Vagina (tissue), 2 donors: ENCODE measurements at regions not wholly inside any gene's neighbourhood (a gene's known extent, or its start where the extent isn't known, plus 50 kb on each side); places are given as distances from the start of the nearest gene placed in this dataset.

Experiments
- POLR2A ChIP-seq, 2 donors: fragments of 450-650 bp; IDR thresholded peaks; one replicate each; pipeline ENCODE4 v1.6.1; 2017; ENCODE audit warnings: antibody characterized with exemption in 2 of 2, mild to moderate bottlenecking in 2 of 2, moderate library complexity in 2 of 2
- POLR2AphosphoS5 ChIP-seq, 2 donors: sonication (generic); formaldehyde crosslinking; IDR thresholded peaks; one replicate each; pipeline ENCODE4 v1.9.0; 2017; ENCODE audit warnings: antibody characterized with exemption in 2 of 2, mild to moderate bottlenecking in 2 of 2, low read depth in 1 of 2; ENCODE audit not compliant: insufficient read depth in 1 of 2
- TF ChIP-seq, protein P1 (sequence below), 3 experiments: fragments of 450-650 bp in 2 of 3; fragments of 200-600 bp in 1 of 3; sonication (generic) in 1 of 3; IDR thresholded peaks; one replicate each; pipeline ENCODE4 v1.5.1; 2017 to 2019; ENCODE audit warnings: antibody characterized with exemption in 3 of 3, mild to moderate bottlenecking in 2 of 3, moderate library complexity in 2 of 3

DNA sequence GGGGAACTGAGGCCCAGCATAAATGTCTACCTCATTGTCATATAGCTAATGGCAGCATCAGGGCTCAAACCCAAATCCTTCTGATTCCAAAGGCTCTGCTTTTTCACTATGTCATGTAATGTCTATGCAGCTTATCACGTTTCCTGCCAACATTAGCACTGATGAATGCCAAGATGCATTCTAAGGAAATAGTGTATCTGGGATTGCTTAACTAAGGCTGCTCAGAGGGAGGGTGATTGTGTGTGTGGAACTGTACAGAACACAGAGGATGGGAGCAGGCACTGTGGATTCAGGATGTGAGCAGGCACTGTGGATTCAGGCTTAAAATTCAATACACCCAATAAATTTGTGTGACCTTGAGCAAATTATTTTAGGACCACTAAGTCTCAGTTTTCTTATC, 456.4 kb upstream of the DEPDC1 start:
- TF ChIP-seq, protein P1, sequence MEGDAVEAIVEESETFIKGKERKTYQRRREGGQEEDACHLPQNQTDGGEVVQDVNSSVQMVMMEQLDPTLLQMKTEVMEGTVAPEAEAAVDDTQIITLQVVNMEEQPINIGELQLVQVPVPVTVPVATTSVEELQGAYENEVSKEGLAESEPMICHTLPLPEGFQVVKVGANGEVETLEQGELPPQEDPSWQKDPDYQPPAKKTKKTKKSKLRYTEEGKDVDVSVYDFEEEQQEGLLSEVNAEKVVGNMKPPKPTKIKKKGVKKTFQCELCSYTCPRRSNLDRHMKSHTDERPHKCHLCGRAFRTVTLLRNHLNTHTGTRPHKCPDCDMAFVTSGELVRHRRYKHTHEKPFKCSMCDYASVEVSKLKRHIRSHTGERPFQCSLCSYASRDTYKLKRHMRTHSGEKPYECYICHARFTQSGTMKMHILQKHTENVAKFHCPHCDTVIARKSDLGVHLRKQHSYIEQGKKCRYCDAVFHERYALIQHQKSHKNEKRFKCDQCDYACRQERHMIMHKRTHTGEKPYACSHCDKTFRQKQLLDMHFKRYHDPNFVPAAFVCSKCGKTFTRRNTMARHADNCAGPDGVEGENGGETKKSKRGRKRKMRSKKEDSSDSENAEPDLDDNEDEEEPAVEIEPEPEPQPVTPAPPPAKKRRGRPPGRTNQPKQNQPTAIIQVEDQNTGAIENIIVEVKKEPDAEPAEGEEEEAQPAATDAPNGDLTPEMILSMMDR (IDR thresholded peaks at IDR 0.05): no peak
- TF ChIP-seq POLR2AphosphoS5 (IDR thresholded peaks at IDR 0.05; ENCODE audit: insufficient read depth in 1 of 2, low read depth in 1 of 2) (no peak), POLR2A (IDR thresholded peaks at IDR 0.05) (no peak)
